CD4-positive, alpha-beta T cell treated with Interleukin-4 for 1 hour (primary cell): ENCODE measurements at regions not wholly inside any gene's neighbourhood (a gene's known extent, or its start where the extent isn't known, plus 50 kb on each side); places are given as distances from the start of the nearest gene placed in this dataset.
A peak's percentile ranks its signal among the peaks of the same experiment; 100 is the strongest.

Experiments
- DNase-seq, 2 donors: peaks; one replicate each; pipeline ENCODE4 v3.0.0-alpha.2; 2020 to 2022

- no peak for DNase-seq
These were observed 321.2 kb upstream of the FAR2 start for GRCh38 chr12:28827861-28828260.

GRCh38 chr12:28828318-28828717 is 320.8 kb upstream of the FAR2 start:
- DNase-seq, result no peak

- DNase-seq, result no peak
These were observed 318.6 kb upstream of the FAR2 start for GRCh38 chr12:28830491-28830890.

- no peak for DNase-seq
These were observed 304.4 kb upstream of the FAR2 start for GRCh38 chr12:28844718-28845117.

- DNase-seq, result no peak
These were observed 297.3 kb upstream of the FAR2 start for GRCh38 chr12:28851781-28852180.

GRCh38 chr12:28855761-28856310 is 293.2 kb upstream of the FAR2 start:
- no peak for DNase-seq

GRCh38 chr12:28857369-28857768 is 291.7 kb upstream of the FAR2 start:
- DNase-seq, result no peak

- no peak for DNase-seq
These were observed 289.5 kb upstream of the FAR2 start for GRCh38 chr12:28859551-28859950.

- no peak for DNase-seq
These were observed 283.3 kb upstream of the FAR2 start for GRCh38 chr12:28865776-28866175.

GRCh38 chr12:28866296-28866695 is 282.8 kb upstream of the FAR2 start:
- no peak for DNase-seq

- DNase-seq, result no peak
These were observed 282.2 kb upstream of the FAR2 start for GRCh38 chr12:28866715-28867503.

- DNase-seq, result no peak
These were observed 280.7 kb upstream of the FAR2 start for GRCh38 chr12:28868414-28868813.

GRCh38 chr12:28869197-28869596 is 279.9 kb upstream of the FAR2 start:
- no peak for DNase-seq

GRCh38 chr12:28870839-28871440 is 278.1 kb upstream of the FAR2 start:
- no peak for DNase-seq

GRCh38 chr12:28872654-28873268 is 276.3 kb upstream of the FAR2 start:
- peak; percentile 12 to 13 for DNase-seq

- no peak for DNase-seq
These were observed 274.3 kb upstream of the FAR2 start for GRCh38 chr12:28874758-28875157.

GRCh38 chr12:28876196-28876798 is 272.8 kb upstream of the FAR2 start:
- no peak for DNase-seq

GRCh38 chr12:28877854-28878253 is 271.2 kb upstream of the FAR2 start:
- DNase-seq, result no peak

GRCh38 chr12:28878629-28879028 is 270.4 kb upstream of the FAR2 start:
- DNase-seq, result no peak

- DNase-seq, result no peak
These were observed 269.7 kb upstream of the FAR2 start for GRCh38 chr12:28879379-28879778.

GRCh38 chr12:28882444-28882843 is 266.6 kb upstream of the FAR2 start:
- DNase-seq, result no peak

GRCh38 chr12:28883406-28883997 is 265.6 kb upstream of the FAR2 start:
- DNase-seq, result no peak
